LNCaP clone FGC (cell line): ENCODE measurements at regions not wholly inside any gene's neighbourhood (a gene's known extent, or its start where the extent isn't known, plus 50 kb on each side); places are given as distances from the start of the nearest gene placed in this dataset.
"Not testable (repeated sequence)": the region's sequence is repeated elsewhere in the genome, so short reads cannot be mapped to it uniquely, and the experiment has no call there.

Experiments used
- DNase-seq: peaks from one replicate; pipeline ENCODE4 v3.0.0-alpha.2; 2011; ENCODE audit warnings: low read depth
- H3K4me3 ChIP-seq: 2 replicates; pipeline ENCODE4 v1.5.1; 2011; ENCODE audit warnings: mild to moderate bottlenecking, low read depth, low read length, control low read depth
- TF ChIP-seq, protein P1 (sequence below): IDR thresholded peaks from 2 replicates; pipeline ENCODE4 v1.5.1; 2012; ENCODE audit warnings: mild to moderate bottlenecking; ENCODE audit not compliant: control insufficient read depth, insufficient read depth; ENCODE audit errors: extremely low read depth

DNA sequence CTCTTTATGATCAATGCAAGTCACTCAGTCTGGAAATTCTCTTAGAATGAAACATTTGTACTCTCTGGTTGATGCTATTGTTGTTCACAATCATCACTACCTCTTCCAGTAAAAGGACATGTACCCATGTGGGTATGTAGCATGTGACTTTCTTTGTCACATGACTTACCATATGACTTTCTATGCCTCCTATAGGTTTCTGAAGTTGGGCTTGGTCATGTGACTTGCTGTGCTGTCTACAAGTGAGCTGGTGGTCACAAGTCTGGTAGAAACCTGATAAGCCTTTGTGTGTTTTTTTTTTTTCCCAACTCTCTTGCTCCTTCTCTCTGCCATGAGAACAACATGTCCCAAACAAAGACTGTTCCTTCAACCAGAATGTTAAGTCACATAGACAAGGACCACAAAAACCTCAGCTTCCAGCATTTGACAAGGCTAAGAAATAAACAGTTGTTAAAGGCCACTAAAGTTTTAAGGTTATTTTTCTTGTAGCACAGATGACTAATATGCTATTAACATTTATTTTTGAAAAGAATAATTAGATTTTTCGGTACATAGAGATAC lies 379.2 kb upstream of the SLC35B3 start:
- DNase-seq = no peak
- TF ChIP-seq, protein P1, sequence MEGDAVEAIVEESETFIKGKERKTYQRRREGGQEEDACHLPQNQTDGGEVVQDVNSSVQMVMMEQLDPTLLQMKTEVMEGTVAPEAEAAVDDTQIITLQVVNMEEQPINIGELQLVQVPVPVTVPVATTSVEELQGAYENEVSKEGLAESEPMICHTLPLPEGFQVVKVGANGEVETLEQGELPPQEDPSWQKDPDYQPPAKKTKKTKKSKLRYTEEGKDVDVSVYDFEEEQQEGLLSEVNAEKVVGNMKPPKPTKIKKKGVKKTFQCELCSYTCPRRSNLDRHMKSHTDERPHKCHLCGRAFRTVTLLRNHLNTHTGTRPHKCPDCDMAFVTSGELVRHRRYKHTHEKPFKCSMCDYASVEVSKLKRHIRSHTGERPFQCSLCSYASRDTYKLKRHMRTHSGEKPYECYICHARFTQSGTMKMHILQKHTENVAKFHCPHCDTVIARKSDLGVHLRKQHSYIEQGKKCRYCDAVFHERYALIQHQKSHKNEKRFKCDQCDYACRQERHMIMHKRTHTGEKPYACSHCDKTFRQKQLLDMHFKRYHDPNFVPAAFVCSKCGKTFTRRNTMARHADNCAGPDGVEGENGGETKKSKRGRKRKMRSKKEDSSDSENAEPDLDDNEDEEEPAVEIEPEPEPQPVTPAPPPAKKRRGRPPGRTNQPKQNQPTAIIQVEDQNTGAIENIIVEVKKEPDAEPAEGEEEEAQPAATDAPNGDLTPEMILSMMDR = no peak
- no peak overlapping the region for H3K4me3 ChIP-seq

GRCh38 chr6:8810325-8810724 lies 375.0 kb upstream of the SLC35B3 start:
- TF ChIP-seq, protein P1 = no peak
- no peak overlapping the region for H3K4me3 ChIP-seq
- DNase-seq = no peak

DNA sequence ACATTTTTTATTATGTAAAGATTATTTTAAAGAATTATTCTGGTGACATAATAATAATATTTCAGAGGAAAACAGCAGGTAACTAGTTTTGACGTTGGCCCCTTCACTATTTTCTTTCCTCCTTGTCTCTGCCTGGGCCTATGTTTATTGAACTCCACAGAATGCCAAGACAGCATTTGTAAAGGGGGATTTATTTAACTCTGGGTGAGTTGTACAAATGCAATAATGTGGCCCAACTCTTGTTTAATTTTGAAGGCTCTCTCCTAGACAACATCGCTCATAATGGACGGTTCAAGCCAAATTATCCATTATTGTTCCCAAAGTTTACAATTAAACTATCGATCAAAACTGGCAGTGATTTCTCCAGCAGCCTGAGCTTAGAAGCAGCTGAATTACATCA lies 374.3 kb upstream of the SLC35B3 start:
- TF ChIP-seq, protein P1 = no peak
- H3K4me3 ChIP-seq = no peak overlapping the region
- no peak for DNase-seq

- TF ChIP-seq, protein P1 = no peak
- DNase-seq = no peak
- no peak overlapping the region for H3K4me3 ChIP-seq
Measured at GRCh38 chr6:8803181-8803760, 367.9 kb upstream of the SLC35B3 start.

DNA sequence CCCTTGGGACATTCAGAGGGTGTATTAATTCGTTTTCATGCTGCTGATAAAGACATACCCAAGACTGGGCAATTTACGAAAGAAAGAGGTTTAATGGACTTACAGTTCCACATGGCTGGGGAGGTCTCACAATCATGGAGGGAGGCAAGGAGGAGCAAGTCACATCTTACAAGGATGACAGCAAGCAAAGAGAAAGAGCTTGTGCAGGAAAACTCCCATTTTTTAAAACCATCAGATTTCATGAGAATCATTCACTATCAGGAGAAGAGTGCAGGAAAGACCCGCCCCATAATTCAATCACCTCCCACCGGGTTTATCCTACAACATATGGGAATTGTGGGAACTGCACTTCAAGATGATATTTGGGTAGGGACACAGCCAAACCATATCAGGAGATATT lies 367.1 kb upstream of the SLC35B3 start:
- H3K4me3 ChIP-seq, DNase-seq: not testable (repeated sequence)

DNA sequence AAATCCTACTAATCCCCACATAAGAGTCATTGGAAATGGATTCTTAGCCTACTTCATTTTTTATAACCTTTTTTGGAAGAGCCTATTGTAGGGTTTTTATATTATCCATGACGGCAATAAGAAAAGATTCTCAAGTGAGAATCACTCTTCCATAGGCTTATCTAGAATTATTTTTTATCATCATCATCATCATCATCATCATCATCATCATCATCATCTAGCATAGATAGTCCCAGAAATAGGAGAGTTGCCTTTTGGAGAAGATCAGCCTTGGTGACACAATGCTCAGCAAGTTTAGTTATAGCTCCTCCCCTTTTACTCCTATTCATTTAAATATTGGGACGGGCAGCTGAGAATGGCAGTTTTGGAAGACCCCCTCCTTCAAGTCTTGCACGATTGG lies 359.1 kb upstream of the SLC35B3 start:
- TF ChIP-seq, protein P1 = no peak
- DNase-seq = no peak
- no peak overlapping the region for H3K4me3 ChIP-seq

GRCh38 chr6:8789878-8790277 lies 354.5 kb upstream of the SLC35B3 start:
- DNase-seq = no peak
- TF ChIP-seq, protein P1 = no peak
- no peak overlapping the region for H3K4me3 ChIP-seq
